Ascending aorta (tissue), 2 donors: ENCODE measurements at regions not wholly inside any gene's neighbourhood (a gene's known extent, or its start where the extent isn't known, plus 50 kb on each side); places are given as distances from the start of the nearest gene placed in this dataset.
"Not testable (repeated sequence)": the region's sequence is repeated elsewhere in the genome, so short reads cannot be mapped to it uniquely, and the experiment has no call there.

ENCODE experiments used
- DNase-seq, 2 donors: peaks; one replicate each; pipeline ENCODE4 v3.0.0-alpha.2; 2019; ENCODE audit warnings: low spot score in 2 of 2
- H3K27ac ChIP-seq, 2 donors: fragments of 200-600 bp; sonication (generic); one replicate each; pipeline ENCODE4 v1.5.1; 2016 to 2017; ENCODE audit warnings: mild to moderate bottlenecking in 1 of 2
- H3K27me3 ChIP-seq: fragments of 200-600 bp; sonication (generic); one replicate; pipeline ENCODE4 v1.5.1; 2017
- H3K36me3 ChIP-seq, 2 donors: fragments of 200-600 bp; sonication (generic); one replicate each; pipeline ENCODE4 v1.5.1; 2016
- H3K4me1 ChIP-seq, 2 donors: fragments of 200-600 bp; sonication (generic); one replicate each; pipeline ENCODE4 v1.5.1; 2016 to 2017; ENCODE audit warnings: mild to moderate bottlenecking in 1 of 2
- H3K4me3 ChIP-seq, 2 donors: fragments of 200-600 bp; sonication (generic); one replicate each; pipeline ENCODE4 v1.5.1; 2016 to 2017; ENCODE audit warnings: mild to moderate bottlenecking in 1 of 2
- H3K9me3 ChIP-seq, 2 donors: fragments of 200-600 bp; sonication (generic); one replicate each; pipeline ENCODE4 v1.5.1; 2016
- CTCF ChIP-seq, 3 experiments: fragments of 200-600 bp in 2 of 3; fragments of 450-650 bp in 1 of 3; sonication (generic) in 2 of 3; IDR thresholded peaks; one replicate each; pipeline ENCODE4 v1.5.1; 2016 to 2019; ENCODE audit warnings: antibody characterized with exemption in 3 of 3, mild to moderate bottlenecking in 1 of 3, moderate library complexity in 1 of 3
- intact Hi-C: fragments of 100-400 bp; cut with DNase I; formaldehyde crosslinking; loops from one replicate; pipeline ENCODE4 v1.15.1; 2023

- no peaks in the 10 kb centered on the region for H3K9me3 ChIP-seq
- intact Hi-C loops: no loop called here
- TF ChIP-seq CTCF (IDR thresholded peaks at IDR 0.05): no peak
- no peaks in the 10 kb centered on the region for H3K36me3 ChIP-seq
- H3K4me1 ChIP-seq: no peaks in the 10 kb centered on the region
- H3K27me3 ChIP-seq: no peaks in the 10 kb centered on the region
- no peak for DNase-seq
- no peak overlapping the region for H3K27ac ChIP-seq
- no peak overlapping the region for H3K4me3 ChIP-seq
Observed at GRCh38 chr22:47402876-47403525, 640.6 kb downstream of the TBC1D22A start.

GRCh38 chr22:47401976-47402770 lies 639.7 kb downstream of the TBC1D22A start:
- Histone ChIP-seq H3K4me3 (no peak overlapping the region), H3K4me1 (no peaks in the 10 kb centered on the region), H3K27me3 (no peaks in the 10 kb centered on the region), H3K27ac (no peak overlapping the region), H3K36me3 (no peaks in the 10 kb centered on the region), H3K9me3 (no peaks in the 10 kb centered on the region)
- TF ChIP-seq CTCF (IDR thresholded peaks at IDR 0.05): no peak
- DNase-seq: no peak
- intact Hi-C loops: no loop called here

- H3K9me3 ChIP-seq: no peaks in the 10 kb centered on the region
- H3K27ac ChIP-seq: no peak overlapping the region
- no peak for DNase-seq
- no peaks in the 10 kb centered on the region for H3K4me1 ChIP-seq
- intact Hi-C loops: no loop called here
- no peak for TF ChIP-seq CTCF (IDR thresholded peaks at IDR 0.05)
- H3K4me3 ChIP-seq: no peak overlapping the region
- no peaks in the 10 kb centered on the region for H3K27me3 ChIP-seq
- no peaks in the 10 kb centered on the region for H3K36me3 ChIP-seq
Observed at GRCh38 chr22:47401592-47401898, 639.1 kb downstream of the TBC1D22A start.

GRCh38 chr22:47400701-47401591 lies 638.5 kb downstream of the TBC1D22A start:
- no peak for DNase-seq
- no peaks in the 10 kb centered on the region for H3K27me3 ChIP-seq
- no peaks in the 10 kb centered on the region for H3K4me1 ChIP-seq
- H3K4me3 ChIP-seq: no peak overlapping the region
- no peak overlapping the region for H3K27ac ChIP-seq
- no peak for TF ChIP-seq CTCF (IDR thresholded peaks at IDR 0.05)
- intact Hi-C loops: no loop called here
- H3K36me3 ChIP-seq: no peaks in the 10 kb centered on the region
- no peaks in the 10 kb centered on the region for H3K9me3 ChIP-seq

GRCh38 chr22:47400131-47400530 lies 637.7 kb downstream of the TBC1D22A start:
- H3K4me1 ChIP-seq, H3K27me3 ChIP-seq, H3K4me3 ChIP-seq, H3K36me3 ChIP-seq, DNase-seq, H3K9me3 ChIP-seq, intact Hi-C loops, H3K27ac ChIP-seq: not testable (repeated sequence)
